HG03175 (cell line): ENCODE measurements at regions not wholly inside any gene's neighbourhood (a gene's known extent, or its start where the extent isn't known, plus 50 kb on each side); places are given as distances from the start of the nearest gene placed in this dataset.

ENCODE experiments used
- ATAC-seq: cut with Tn5 transposase; IDR thresholded peaks from one replicate; pipeline ENCODE4 v1.9.1; 2021; ENCODE audit warnings: mild to moderate bottlenecking, moderate library complexity; ENCODE audit not compliant: unreplicated experiment

- ATAC-seq: no peak
Measured at GRCh38 chr4:52269761-52270160, 218.7 kb downstream of the SPATA18 start.

- ATAC-seq: no peak
Measured at GRCh38 chr4:52273885-52274284, 222.8 kb downstream of the SPATA18 start.

- ATAC-seq: no peak
Measured at GRCh38 chr4:52288212-52288855, 237.2 kb downstream of the SPATA18 start.

- no peak for ATAC-seq
Measured at GRCh38 chr4:52290466-52290865, 239.4 kb downstream of the SPATA18 start.

- no peak for ATAC-seq
Measured at GRCh38 chr4:52292245-52292644, 241.1 kb downstream of the SPATA18 start.

- ATAC-seq: no peak
Measured at GRCh38 chr4:52296341-52296740, 245.2 kb downstream of the SPATA18 start.

- ATAC-seq: no peak
Measured at GRCh38 chr4:52298444-52298843, 247.3 kb downstream of the SPATA18 start.

- ATAC-seq: no peak
Measured at GRCh38 chr4:52299120-52299519, 248.0 kb downstream of the SPATA18 start.

- ATAC-seq: no peak
Measured at GRCh38 chr4:52311464-52312125, 260.5 kb downstream of the SPATA18 start.

GRCh38 chr4:52312722-52313121 is 261.6 kb downstream of the SPATA18 start:
- ATAC-seq: no peak

- ATAC-seq: no peak
Measured at GRCh38 chr4:52317361-52317879, 266.3 kb downstream of the SPATA18 start.

GRCh38 chr4:52317981-52318380 is 266.9 kb downstream of the SPATA18 start:
- ATAC-seq: no peak

- no peak for ATAC-seq
Measured at GRCh38 chr4:52329894-52330293, 278.8 kb downstream of the SPATA18 start.

GRCh38 chr4:52343595-52343994 is 292.5 kb downstream of the SPATA18 start:
- no peak for ATAC-seq

- no peak for ATAC-seq
Measured at GRCh38 chr4:52350926-52351325, 299.8 kb downstream of the SPATA18 start.

- no peak for ATAC-seq
Measured at GRCh38 chr4:52358366-52358765, 300.7 kb downstream of the USP46 start.

GRCh38 chr4:52358883-52359321 is 300.2 kb downstream of the USP46 start:
- ATAC-seq: no peak

- ATAC-seq: no peak
Measured at GRCh38 chr4:52366191-52366590, 292.9 kb downstream of the USP46 start.

GRCh38 chr4:52366621-52367020 is 292.5 kb downstream of the USP46 start:
- no peak for ATAC-seq

- ATAC-seq: no peak
Measured at GRCh38 chr4:52367282-52367830, 291.7 kb downstream of the USP46 start.

- ATAC-seq: no peak
Measured at GRCh38 chr4:52368895-52369294, 290.2 kb downstream of the USP46 start.

GRCh38 chr4:52369649-52370048 is 289.5 kb downstream of the USP46 start:
- no peak for ATAC-seq
